NCI-H345 treated with DMSO at 0.1 percent for 48 hours (cell line): ENCODE measurements at regions not wholly inside any gene's neighbourhood (a gene's known extent, or its start where the extent isn't known, plus 50 kb on each side); places are given as distances from the start of the nearest gene placed in this dataset.
A peak's percentile ranks its signal among the peaks of the same experiment; 100 is the strongest.

Source experiments
- DNase-seq: peaks from one replicate; lab custom pipeline; 2025; ENCODE audit not compliant: unreplicated experiment; lab: John Stamatoyannopoulos, UW

DNA sequence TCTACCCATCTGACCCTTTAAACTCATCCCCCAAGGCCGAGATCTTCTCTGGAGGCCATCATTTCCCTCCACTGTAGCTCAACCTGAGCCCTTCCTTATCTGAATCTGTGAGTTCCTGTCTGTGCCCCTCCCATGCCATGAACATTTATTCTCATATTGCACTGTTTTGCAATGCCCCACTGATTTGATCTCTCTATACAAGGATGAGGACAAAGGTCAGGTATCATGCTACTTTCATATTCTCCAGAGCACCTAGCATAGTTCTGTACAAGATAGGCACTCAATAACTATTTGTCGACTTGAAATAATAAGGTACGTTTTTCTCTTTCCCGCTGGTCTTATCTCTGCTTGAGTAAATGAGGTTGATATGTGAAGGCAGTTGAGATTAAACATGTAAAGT lies 135.5 kb downstream of the KLF5 start:
- DNase-seq, result no peak

DNA sequence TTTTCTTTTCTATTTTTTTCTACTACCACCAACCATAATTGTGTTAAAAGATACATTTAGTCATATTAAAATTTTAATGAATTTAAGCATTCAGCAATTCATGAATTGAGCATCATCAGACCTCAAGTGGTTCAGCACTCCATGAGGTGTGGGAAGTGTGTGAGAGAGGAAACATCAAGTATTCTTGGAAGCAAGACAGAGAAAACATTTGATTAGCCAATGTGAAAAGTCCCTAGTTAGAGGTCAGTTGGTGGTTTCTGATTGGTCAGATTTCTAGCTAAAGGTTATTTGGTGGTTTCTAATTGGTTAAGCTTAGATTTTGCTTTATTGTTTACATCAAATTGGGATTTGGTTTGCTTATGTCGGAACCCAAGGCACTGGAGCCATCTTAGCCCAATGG lies 134.7 kb downstream of the KLF5 start:
- DNase-seq, result no peak

DNA sequence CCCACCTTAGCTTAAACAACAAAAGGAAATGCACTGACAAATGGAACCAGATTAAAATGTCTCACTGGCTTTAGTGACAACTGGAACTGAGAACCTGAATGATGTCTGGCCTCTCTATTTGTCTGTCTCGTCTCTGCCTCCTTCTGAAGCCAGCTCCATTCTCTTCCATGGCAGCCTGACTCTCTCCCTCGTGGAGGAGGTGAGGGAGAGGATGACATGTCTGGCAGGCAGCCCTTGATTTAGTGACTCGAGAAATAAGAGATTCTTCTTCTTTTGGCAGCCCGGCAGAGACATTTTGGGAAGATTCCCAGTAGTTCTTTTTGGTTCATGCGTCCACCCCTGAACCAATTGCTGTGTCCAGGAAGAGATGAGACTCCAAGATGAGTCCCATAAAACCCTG lies 131.7 kb downstream of the KLF5 start:
- no peak for DNase-seq

DNA sequence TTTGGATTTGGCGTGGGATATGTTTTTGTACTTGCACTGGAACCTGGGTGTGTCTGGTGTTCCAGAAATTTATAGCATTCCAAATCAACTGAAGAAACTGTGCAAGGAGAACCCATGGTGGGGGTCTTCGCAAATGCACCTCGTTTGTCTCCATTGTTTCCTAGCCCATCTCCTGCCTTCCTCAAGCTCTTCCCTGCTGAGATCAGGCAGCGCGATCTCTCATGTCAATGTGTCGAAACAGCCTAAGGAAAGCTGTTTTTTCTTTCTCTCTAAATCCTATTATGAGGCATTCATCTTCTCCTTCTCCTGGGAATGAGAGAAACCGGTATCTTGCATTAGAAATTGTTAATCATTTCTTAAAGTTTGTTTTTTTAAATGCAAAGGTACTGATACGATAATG lies 131.0 kb downstream of the KLF5 start:
- DNase-seq, result no peak

DNA sequence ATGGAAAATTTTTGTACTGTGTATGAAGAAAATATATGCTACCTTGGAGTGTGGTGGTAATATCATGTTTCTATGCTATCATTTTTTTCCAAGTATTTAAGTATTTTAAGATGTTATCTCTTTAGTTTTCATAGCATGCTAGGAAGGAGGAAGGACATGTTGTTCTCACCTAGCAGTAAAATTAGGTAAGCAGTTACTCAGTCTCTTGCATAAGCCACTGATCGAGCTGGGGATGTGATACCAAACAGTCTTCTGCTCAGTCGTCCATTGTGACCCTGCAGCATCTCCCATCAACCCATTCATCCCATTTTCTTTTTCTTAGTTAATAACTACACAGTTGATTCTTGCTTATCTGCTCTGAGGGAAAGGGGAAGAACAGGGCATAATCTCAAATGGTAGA lies 130.6 kb downstream of the KLF5 start:
- no peak for DNase-seq

DNA sequence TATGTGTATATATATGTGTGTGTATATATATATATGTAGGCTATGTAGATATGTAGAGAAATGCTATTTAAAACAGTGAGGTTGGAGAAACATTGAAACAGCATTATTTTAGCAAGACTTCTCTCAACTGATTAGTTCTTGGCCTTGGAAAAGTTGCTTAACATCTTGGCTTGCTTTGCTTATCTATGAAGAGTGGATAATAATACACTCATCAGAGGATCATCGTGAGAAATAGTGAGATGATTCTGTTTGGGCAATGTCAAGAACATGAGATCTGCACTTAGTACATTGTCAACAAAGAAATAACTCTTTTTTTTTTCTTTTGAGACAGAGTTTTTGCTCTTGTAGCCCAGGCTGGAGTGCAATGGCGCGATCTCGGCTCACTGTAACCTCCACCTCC lies 128.3 kb downstream of the KLF5 start:
- no peak for DNase-seq

DNA sequence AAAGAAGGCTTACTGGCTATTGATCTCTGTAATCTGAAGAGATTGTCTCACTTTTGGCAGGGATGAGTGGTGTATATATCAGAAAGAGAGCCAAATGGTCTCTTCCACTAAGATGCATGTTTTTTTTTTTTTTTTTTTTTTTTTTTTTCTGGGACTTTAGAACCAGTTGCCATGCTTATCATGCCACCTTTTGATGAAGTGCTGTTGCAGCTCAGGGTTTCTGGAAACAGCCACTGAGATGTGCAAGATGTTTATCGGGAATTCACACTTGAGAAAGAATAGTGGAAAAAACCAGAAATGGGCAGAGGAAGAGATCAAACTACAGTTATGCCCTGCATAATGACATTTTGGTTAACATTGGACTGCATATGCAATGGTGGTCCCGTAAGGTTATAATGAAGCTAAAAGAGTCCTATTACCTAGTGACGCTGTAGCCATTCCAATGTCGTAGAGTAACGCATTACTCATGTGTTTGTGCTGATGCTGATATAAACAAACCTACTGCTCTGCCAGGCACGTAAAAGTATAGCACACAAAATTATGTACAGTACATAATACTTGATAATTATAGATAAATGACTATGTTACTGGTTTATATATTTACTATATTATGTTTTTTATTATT lies 121.0 kb downstream of the KLF5 start:
- DNase-seq, result no peak

DNA sequence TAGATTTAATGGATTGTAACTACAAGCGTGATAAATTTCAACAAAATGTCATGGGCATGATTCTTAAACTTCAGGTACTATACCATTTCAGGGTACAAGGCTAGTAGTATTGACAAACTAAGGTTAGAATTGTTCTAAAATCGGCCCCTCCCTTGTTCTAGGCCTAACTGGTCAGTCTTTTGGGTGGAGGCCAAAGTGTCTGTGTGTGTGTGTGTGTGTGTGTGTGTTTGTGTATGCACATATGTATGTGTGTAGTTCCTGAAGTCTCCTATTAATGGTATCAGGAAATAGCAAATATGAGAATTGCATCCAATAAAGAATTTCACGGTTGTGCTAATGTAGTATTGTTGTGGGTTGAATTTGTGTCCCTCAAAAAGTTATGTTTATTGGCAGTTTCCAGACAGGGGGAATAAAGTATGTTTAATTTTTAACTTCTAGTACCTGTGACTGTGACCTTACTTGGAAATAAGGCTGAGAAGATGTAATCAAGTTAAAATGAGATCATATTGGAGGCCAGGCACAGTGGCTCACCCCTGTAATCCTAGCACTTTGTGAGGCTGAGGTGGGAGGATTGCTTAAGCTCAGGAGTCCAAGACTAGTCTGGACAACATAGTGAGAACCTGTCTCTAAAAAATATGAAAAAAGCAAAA lies 119.2 kb downstream of the KLF5 start:
- no peak for DNase-seq

DNA sequence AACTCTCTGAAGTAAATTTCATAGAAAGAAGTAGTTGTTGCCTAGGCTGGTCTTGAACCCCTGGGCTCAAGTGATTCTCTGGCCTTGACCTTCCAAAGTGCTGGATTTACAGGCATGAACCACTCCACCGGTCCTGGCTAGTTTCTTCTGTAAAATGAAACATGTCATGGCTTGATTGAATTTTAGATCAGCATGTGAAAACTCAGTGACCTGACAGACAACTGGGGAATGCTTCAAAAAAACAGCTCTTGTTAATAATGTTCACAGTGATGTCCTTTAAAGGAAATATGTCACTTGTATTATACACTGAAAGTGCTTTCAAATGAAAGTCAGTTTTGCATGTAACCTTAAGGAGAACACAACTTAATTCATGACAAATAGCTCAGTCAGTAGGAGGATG lies 118.2 kb downstream of the KLF5 start:
- no peak for DNase-seq

DNA sequence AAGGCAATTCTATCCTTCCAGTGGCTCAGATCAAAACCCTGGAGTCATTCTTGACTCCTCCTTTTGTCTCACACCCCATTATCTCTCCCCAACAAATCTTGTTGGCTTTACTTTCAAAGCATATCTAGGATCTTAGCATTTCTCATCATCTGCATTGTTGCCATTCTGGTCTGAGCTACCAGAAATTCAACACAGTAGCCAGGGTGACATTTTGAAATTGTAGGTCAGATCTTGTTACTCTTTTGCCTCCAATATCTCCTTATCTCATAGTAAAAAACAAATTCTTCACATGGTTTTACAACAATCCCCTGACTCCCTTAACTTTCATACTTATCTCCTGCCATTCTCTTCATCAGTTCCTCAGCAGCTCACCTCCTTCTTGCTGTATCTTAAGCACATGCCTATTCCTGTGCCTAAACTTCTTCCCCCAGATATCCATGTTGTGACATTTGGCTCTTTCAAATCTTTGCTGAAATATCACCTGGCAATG lies 115.8 kb downstream of the KLF5 start:
- no peak for DNase-seq

DNA sequence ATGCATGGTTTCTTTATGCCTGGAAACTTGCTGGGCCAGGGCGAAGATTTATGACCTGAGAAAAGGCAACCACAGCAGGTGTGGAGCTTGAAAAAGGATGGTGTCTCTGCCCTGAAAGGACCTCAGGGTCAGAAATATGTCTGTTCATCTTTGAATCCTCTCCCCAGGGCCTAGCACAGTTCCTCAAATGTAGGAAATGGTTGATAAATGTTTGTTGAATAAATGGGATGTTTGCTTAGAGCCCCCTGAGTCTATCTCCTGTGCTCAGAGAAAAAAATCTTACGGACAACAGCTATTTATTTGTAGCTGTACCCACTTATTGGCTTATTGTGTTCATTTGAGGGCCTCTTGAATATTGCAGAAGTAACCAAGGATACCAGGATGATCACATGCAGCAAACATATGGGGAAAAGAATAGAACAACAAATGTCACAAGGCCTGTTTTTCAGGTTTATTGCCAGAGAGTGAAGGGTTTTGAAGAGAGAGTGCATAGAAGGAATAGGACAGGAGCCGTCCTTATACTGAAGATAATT lies 114.5 kb downstream of the KLF5 start:
- DNase-seq, result peak; percentile 66

DNA sequence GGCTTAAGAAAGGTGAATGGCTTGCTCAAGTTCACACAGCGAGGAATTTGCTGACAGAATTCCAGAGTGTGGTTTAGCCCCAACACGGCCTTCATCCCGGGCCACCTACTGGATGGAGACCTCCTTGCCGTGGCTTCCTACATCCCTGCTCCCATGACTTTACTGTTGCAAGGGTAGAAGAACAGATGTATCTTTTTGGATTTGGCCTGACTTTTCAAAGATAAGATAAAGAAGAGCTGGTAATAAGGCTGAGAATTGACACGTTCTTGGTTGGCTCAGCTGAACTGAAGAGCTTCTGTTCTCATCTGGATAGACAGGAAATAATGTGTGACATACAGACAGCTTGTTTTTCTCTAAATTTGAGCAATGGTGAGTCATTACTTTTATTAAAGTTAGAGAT lies 113.1 kb downstream of the KLF5 start:
- DNase-seq, result no peak

DNA sequence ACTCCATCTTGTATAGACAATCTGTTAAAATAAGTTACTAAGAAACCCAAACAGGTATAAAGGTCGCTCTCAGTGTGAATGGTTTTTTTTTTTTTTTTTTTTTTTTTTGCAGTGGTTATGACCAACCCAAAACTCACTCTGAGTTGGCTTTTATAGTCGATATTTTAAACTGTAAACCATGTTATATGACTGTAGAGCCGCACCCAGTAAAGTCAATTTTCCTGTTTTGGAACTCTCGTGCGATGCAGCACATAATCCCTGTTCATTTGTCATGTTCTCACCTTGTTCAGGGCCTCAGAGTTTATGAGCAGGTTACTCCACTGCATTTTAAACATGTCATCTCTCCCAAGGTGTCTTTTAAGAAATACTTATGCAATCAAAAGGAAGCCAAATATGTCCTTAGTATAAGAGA lies 112.5 kb downstream of the KLF5 start:
- no peak for DNase-seq

DNA sequence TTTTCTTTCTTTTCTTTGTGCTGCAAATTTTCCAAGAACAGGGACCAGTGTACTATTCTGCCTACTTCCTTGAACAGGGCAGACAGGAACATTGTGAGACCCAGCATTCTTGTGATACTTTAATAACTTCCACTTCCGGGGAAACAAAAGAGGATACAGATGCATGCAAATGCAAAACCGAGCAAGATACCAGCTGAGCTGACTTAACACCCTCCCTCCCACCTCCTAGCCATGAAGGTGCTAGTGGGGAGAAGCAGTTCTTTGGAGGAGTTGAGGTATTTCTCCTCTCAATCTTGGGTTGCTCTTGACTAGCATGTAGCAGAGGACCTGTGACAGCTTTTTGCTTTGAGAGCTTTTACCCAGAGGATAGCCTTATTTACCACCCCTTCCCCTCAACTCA lies 111.2 kb downstream of the KLF5 start:
- no peak for DNase-seq

DNA sequence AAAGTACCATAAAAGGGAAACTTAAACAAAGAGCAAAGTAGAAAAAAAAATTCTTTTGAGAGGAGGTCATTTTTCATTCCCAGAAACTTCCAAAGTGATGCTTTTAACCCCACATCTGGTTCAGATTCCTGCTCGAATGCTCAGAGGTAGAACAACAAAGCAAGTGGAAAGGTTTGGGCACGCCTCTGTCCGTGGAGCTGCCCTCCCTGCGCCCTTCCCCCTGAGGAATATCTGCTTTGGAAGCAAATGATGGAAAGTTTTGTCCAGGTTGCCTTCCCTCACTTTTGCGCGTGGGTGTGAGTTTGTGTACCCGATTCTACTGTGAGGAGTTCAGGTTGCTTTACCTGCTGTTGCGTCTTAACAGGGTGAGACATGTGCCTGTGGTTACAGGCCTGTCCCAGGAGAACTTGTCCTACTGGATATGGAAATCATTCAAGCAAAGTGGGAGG lies 110.2 kb downstream of the KLF5 start:
- no peak for DNase-seq

DNA sequence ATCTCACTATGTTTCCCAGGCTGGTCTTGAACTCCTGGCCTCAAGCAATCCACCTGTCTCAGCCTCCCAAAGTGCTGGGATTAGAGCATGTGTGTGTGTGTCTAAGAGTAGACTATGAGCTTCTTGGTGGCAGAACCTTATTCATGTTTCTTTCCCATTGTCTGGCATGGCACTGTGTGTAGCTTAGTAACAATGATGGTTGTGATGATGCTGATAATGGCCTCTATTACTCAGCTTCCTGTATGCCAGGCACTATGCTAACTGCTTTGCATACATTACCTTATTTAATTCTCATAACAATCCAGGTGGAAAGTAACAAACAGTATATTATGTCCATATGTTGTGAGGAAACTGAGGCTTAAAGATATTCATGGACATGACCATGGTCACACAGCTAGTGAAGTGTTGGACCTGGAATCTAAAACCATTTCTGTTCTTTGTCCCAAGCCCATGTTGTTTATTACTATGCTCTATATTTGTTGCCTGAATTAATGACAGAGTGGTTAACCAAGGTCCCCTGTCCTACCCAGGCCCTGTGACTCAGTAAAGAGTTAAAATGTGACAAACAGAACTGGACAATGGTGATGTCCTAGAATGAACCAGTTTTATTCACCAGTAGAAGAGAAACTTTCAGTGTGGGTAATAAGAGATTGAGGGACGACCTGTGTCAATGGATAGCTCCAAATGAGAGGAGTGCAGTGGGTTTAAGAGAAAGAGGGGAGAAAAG lies 109.6 kb downstream of the KLF5 start:
- no peak for DNase-seq

DNA sequence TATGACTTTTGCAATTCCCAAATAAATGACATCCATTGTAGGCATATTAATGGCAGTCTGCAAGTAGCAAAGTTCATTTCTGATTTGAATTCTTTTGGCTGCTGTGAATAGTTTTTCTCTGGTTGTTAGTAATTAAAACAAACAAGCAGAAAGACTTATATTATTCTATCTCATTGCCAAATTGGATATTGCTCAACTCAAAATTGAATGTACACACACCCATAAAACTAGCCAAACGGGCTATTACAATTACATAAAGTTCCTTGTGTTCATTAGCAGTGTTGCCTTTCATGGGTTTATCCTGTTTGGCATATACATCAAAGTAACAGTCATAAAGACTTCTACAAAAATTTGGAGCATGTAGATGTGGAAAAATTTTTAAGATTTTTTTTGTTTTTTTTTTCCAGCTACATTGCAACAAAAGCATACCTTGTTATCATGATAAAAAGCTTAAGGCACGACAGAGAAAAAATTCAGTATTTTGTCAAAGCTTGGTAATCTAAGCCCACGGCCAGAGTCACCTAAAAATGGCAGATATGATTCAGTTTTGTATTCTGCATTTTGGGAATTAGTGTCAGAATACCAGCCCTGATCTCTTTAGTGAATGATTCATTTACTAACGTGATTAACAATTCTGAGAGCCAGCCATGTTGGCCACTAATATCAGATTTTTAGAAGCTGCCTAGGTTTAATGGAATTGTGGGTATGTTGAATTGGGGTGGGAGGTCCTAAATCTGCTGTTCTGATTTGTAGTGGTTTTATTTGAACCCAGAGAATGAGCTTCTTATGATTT lies 108.4 kb downstream of the KLF5 start:
- no peak for DNase-seq

DNA sequence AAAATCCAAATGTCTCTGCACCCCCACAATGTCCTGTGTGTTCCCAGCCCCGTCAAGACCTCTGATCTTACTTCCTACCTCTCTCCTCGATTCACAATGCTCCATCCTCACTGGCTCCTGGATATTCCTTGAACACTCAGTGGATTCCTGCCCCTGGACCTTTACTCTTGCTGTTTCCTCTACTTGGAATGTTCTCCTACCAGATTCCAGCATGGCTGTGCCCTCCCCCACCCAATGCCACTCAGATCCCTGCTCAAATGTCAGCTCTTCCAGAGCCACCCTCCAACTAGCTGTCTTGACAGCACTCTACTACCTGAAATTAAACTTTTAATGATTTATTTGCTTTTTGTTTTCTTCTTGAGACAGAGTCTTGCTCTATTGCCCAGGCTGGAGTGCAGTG lies 107.4 kb downstream of the KLF5 start:
- DNase-seq, result no peak

DNA sequence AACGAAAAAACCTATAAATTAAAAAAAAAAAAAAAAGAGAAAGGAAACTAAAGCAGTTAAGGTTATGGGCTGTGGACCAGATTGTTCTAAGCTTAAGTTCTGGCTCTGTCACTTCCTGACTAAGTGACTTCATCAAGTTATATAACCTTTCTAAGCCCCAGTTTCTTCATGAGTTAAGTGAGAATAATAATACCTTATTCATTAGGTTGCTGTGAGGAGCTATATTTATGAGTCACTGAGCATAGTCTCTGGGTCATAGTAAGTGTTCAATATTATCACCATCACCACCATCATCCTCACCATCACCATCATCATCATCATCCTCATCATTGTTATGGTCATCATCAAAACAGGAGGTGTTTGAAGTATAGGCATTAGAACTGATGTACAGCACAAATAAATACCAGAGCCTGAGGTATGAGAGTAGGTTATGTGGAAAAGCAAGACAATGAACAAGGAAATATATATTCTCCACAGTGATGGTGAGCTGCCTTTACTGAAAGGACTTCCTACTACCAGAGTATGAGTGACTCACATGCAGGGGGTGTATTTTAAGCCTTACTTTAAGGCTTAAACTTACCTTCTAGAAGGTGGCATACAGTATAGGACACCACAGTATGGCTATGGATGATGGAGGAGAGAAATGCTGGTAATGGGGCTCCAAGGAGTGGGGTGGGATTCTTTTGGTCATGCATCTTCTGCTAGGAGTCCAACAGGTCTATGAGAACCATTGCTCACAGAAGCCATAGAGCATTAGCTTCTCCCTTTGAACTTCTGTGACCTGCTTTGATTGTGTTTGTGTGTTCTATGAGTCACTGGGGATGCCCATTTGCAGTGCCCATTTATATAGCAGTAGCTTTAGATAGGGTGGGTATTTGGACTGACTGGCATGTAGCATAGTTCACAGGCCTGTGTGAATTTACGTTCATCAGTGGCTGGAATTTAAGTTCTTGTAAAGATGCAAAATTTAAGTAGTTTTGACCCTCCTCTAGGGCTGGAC lies 104.4 kb downstream of the KLF5 start:
- DNase-seq, result no peak
